ENCODE measurements at regions not wholly inside any gene's neighbourhood (a gene's known extent, or its start where the extent isn't known, plus 50 kb on each side); places are given as distances from the start of the nearest gene placed in this dataset.

- no peak overlapping the region for H3K4me3 ChIP-seq
- DNase-seq (ENCODE audit: low spot score in 2 of 2): no peak
- TF ChIP-seq, protein P1, sequence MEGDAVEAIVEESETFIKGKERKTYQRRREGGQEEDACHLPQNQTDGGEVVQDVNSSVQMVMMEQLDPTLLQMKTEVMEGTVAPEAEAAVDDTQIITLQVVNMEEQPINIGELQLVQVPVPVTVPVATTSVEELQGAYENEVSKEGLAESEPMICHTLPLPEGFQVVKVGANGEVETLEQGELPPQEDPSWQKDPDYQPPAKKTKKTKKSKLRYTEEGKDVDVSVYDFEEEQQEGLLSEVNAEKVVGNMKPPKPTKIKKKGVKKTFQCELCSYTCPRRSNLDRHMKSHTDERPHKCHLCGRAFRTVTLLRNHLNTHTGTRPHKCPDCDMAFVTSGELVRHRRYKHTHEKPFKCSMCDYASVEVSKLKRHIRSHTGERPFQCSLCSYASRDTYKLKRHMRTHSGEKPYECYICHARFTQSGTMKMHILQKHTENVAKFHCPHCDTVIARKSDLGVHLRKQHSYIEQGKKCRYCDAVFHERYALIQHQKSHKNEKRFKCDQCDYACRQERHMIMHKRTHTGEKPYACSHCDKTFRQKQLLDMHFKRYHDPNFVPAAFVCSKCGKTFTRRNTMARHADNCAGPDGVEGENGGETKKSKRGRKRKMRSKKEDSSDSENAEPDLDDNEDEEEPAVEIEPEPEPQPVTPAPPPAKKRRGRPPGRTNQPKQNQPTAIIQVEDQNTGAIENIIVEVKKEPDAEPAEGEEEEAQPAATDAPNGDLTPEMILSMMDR (IDR thresholded peaks at IDR 0.05): no peak
- no peak for TF ChIP-seq EP300 (IDR thresholded peaks at IDR 0.05)
- no peak for TF ChIP-seq POLR2AphosphoS5 (IDR thresholded peaks at IDR 0.05)
- H3K36me3 ChIP-seq: no peaks in the 10 kb centered on the region
- H3K27me3 ChIP-seq: no peaks in the 10 kb centered on the region
- 38% methylated on average over 6 of the region's 6 CpGs for WGBS
- peaks cover 8% of the 10 kb centered on the region for H3K4me1 ChIP-seq
- no peak overlapping the region for H3K27ac ChIP-seq
- no peaks in the 10 kb centered on the region for H3K9me3 ChIP-seq
These were observed 800.1 kb downstream of the SATB2 start for GRCh38 chr2:198657512-198658121.

- no peaks in the 10 kb centered on the region for H3K36me3 ChIP-seq
- H3K9me3 ChIP-seq: no peaks in the 10 kb centered on the region
- no peaks in the 10 kb centered on the region for H3K27me3 ChIP-seq
- peaks cover 8% of the 10 kb centered on the region for H3K4me1 ChIP-seq
- no peak for DNase-seq (ENCODE audit: low spot score in 2 of 2)
- no peak overlapping the region for H3K4me3 ChIP-seq
- 50% methylated on average over 2 of the region's 2 CpGs for WGBS
- no peak overlapping the region for H3K27ac ChIP-seq
- TF ChIP-seq, protein P1 (IDR thresholded peaks at IDR 0.05): no peak
- no peak for TF ChIP-seq POLR2A (IDR thresholded peaks at IDR 0.05)
- no peak for TF ChIP-seq POLR2AphosphoS5 (IDR thresholded peaks at IDR 0.05)
- no peak for TF ChIP-seq EP300 (IDR thresholded peaks at IDR 0.05)
These were observed 800.9 kb downstream of the SATB2 start for GRCh38 chr2:198656869-198657268.

GRCh38 chr2:198654646-198655045, 803.1 kb downstream of the SATB2 start:
- 87% methylated on average over 5 of the region's 5 CpGs for WGBS
- no peaks in the 10 kb centered on the region for H3K27me3 ChIP-seq
- no peak overlapping the region for H3K4me3 ChIP-seq
- no peaks in the 10 kb centered on the region for H3K9me3 ChIP-seq
- TF ChIP-seq, protein P1 (IDR thresholded peaks at IDR 0.05): no peak
- TF ChIP-seq POLR2A (IDR thresholded peaks at IDR 0.05) (no peak), POLR2AphosphoS5 (IDR thresholded peaks at IDR 0.05) (no peak), EP300 (IDR thresholded peaks at IDR 0.05) (no peak)
- H3K4me1 ChIP-seq: peaks cover 5% of the 10 kb centered on the region
- no peak overlapping the region for H3K27ac ChIP-seq
- DNase-seq (ENCODE audit: low spot score in 2 of 2): no peak
- H3K36me3 ChIP-seq: no peaks in the 10 kb centered on the region

DNA sequence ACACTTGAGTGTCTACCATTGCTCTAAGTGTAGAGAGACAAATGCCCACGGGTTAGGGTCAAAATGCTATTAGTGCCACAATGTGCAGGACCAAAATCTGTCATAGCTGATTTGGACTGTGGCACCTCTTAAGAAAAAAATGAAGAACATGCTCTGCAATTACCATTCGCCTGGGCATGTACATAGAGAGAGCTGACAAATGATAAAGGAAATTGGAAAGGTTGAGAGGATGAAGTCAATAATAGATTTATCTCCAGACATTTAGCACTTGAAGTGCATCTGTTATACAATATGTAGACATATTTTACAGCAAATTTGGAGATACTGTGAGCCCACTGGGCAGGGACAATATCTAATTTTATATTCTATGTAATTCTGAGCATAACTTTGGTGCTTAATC, 804.4 kb downstream of the SATB2 start:
- H3K27ac ChIP-seq: no peak overlapping the region
- H3K36me3 ChIP-seq: no peaks in the 10 kb centered on the region
- no peaks in the 10 kb centered on the region for H3K9me3 ChIP-seq
- TF ChIP-seq, protein P1 (IDR thresholded peaks at IDR 0.05): no peak
- TF ChIP-seq EP300 (IDR thresholded peaks at IDR 0.05) (no peak), POLR2A (IDR thresholded peaks at IDR 0.05) (no peak), POLR2AphosphoS5 (IDR thresholded peaks at IDR 0.05) (no peak)
- no peak for DNase-seq (ENCODE audit: low spot score in 2 of 2)
- no peaks in the 10 kb centered on the region for H3K27me3 ChIP-seq
- no peak overlapping the region for H3K4me3 ChIP-seq
- H3K4me1 ChIP-seq: no peaks in the 10 kb centered on the region
- 62% methylated on average over 2 of the region's 2 CpGs for WGBS

DNA sequence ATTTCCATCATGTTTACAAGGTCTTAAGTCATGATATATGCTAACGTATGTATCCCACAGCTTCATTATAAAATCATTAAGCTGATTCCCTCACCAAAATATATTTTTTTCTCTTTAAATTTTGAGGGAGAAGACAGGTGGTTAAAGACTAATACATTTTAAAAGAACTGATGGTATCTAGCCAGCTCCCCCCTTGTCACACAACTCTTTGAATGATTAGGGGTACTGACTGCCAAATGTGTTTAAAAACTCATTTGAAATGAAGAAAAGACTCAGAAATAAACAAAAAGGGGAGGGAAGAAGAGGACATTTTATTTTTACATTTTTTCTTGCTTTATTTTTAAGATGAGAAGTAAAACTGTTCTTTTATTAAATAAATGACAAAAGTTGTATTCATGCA, 805.3 kb downstream of the SATB2 start:
- Histone ChIP-seq H3K27ac (no peak overlapping the region), H3K4me1 (no peaks in the 10 kb centered on the region), H3K27me3 (no peaks in the 10 kb centered on the region), H3K36me3 (no peaks in the 10 kb centered on the region), H3K4me3 (no peak overlapping the region), H3K9me3 (no peaks in the 10 kb centered on the region)
- TF ChIP-seq POLR2AphosphoS5 (IDR thresholded peaks at IDR 0.05) (no peak), EP300 (IDR thresholded peaks at IDR 0.05) (no peak), POLR2A (IDR thresholded peaks at IDR 0.05) (no peak)
- TF ChIP-seq, protein P1 (IDR thresholded peaks at IDR 0.05): no peak
- 76% methylated on average over 1 of the region's 1 CpG for WGBS
- DNase-seq (ENCODE audit: low spot score in 2 of 2): no peak

Data from suprapubic skin (tissue), 4 donors.